ENCODE measurements at regions not wholly inside any gene's neighbourhood (a gene's known extent, or its start where the extent isn't known, plus 50 kb on each side); places are given as distances from the start of the nearest gene placed in this dataset.

DNA sequence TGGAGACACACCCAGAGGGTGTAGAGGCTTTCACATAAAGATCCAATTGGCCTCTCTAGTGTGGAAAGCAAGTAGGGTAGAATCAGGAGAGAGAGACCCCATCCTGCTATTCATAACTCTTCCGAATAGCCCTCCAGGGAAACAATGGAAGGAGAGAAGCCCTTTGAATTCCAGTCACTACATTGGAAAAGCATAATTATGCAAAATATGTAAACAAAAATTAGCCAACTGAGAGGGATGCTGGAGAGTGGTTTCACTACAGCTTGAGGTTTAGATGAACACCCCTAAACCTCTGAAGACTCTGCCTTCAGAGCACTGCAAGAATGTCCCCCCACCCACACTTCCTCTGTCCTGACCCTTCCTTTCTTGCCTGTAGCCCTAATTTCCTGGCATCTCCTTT is 197.3 kb upstream of the ANKRD55 start:
- TF ChIP-seq, protein P1, sequence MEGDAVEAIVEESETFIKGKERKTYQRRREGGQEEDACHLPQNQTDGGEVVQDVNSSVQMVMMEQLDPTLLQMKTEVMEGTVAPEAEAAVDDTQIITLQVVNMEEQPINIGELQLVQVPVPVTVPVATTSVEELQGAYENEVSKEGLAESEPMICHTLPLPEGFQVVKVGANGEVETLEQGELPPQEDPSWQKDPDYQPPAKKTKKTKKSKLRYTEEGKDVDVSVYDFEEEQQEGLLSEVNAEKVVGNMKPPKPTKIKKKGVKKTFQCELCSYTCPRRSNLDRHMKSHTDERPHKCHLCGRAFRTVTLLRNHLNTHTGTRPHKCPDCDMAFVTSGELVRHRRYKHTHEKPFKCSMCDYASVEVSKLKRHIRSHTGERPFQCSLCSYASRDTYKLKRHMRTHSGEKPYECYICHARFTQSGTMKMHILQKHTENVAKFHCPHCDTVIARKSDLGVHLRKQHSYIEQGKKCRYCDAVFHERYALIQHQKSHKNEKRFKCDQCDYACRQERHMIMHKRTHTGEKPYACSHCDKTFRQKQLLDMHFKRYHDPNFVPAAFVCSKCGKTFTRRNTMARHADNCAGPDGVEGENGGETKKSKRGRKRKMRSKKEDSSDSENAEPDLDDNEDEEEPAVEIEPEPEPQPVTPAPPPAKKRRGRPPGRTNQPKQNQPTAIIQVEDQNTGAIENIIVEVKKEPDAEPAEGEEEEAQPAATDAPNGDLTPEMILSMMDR (conservative IDR thresholded peaks at IDR 0.05; ENCODE audit: low read length): no peak
- no peak for TF ChIP-seq EZH2phosphoT487 (IDR thresholded peaks at IDR 0.05; ENCODE audit: borderline replicate concordance)

Measured in Loucy (cell line).